Upper lobe of left lung (tissue), 4 donors: ENCODE measurements at regions not wholly inside any gene's neighbourhood (a gene's known extent, or its start where the extent isn't known, plus 50 kb on each side); places are given as distances from the start of the nearest gene placed in this dataset.

ENCODE experiments used
- CTCF ChIP-seq, 6 experiments: fragments of 450-650 bp in 4 of 6; fragments of 200-600 bp in 2 of 6; sonication (generic) in 2 of 6; IDR thresholded peaks; one replicate each; pipeline ENCODE4 v1.5.1; 2016 to 2019; ENCODE audit warnings: antibody characterized with exemption in 6 of 6
- EP300 ChIP-seq, 4 donors: sonication (generic); formaldehyde crosslinking; IDR thresholded peaks; one replicate each; pipeline ENCODE4 v1.5.1; 2017; ENCODE audit warnings: antibody characterized with exemption in 4 of 4, control low read depth in 2 of 4
- POLR2A ChIP-seq, 4 donors: fragments of 450-650 bp; IDR thresholded peaks; one replicate each; pipeline ENCODE4 v1.5.1; 2016 to 2017; ENCODE audit warnings: antibody characterized with exemption in 4 of 4, mild to moderate bottlenecking in 2 of 4

- TF ChIP-seq POLR2A (IDR thresholded peaks at IDR 0.05) (no peak), EP300 (IDR thresholded peaks at IDR 0.05) (no peak), CTCF (IDR thresholded peaks at IDR 0.05) (no peak)
These were observed 890.8 kb downstream of the TRIML1 start for GRCh38 chr4:189029976-189030504.
